Body of pancreas (tissue), 4 donors: ENCODE measurements at regions not wholly inside any gene's neighbourhood (a gene's known extent, or its start where the extent isn't known, plus 50 kb on each side); places are given as distances from the start of the nearest gene placed in this dataset.

Experiments
- ATAC-seq: fragments of 150-250 bp; one replicate; pipeline ENCODE4 v1.9.1; 2016
- DNase-seq, 4 donors: peaks; one replicate each; pipeline ENCODE4 v3.0.0-alpha.2; 2019
- H3K27ac ChIP-seq, 4 donors: fragments of 200-600 bp; sonication (generic); 1 replicate in 3 of 4; 2 replicates in 1 of 4; pipeline versions ENCODE4 v1.5.1 to v1.6.1; 2016 to 2019; ENCODE audit warnings: mild to moderate bottlenecking in 1 of 4, mixed read lengths in 1 of 4, moderate library complexity in 1 of 4
- H3K27me3 ChIP-seq, 2 donors: fragments of 200-600 bp; sonication (generic); one replicate each; pipeline ENCODE4 v1.6.0; 2016; ENCODE audit warnings: mild to moderate bottlenecking in 1 of 2
- H3K36me3 ChIP-seq, 2 donors: fragments of 200-600 bp; sonication (generic); replicated peaks in 1 of 2; 2 replicates each; pipeline ENCODE4 v1.5.1; 2016; ENCODE audit warnings: low read depth in 2 of 2; ENCODE audit not compliant: insufficient read depth in 1 of 2
- H3K4me1 ChIP-seq: fragments of 200-600 bp; sonication (generic); one replicate; pipeline ENCODE4 v1.6.0; 2016
- H3K4me3 ChIP-seq, 2 donors: fragments of 200-600 bp; sonication (generic); 1 replicate in 1 of 2; 2 replicates in 1 of 2; pipeline ENCODE4 v1.5.1; 2016 to 2019
- H3K9me3 ChIP-seq, 3 donors: fragments of 200-600 bp; sonication (generic); 1 replicate in 2 of 3; 2 replicates in 1 of 3; pipeline ENCODE4 v1.5.1; 2016
- CTCF ChIP-seq, 7 experiments: fragments of 450-650 bp in 4 of 7; fragments of 200-600 bp in 3 of 7; sonication (generic) in 3 of 7; IDR thresholded peaks; one replicate each; pipeline ENCODE4 v1.5.1; 2016 to 2019; ENCODE audit warnings: antibody characterized with exemption in 7 of 7
- POLR2A ChIP-seq, 3 donors: fragments of 450-650 bp; IDR thresholded peaks; one replicate each; pipeline ENCODE4 v1.6.1; 2016; ENCODE audit warnings: antibody characterized with exemption in 3 of 3, mild to moderate bottlenecking in 2 of 3
- WGBS, 2 donors: methylation state at CpG; one replicate each; pipeline ENCODE4 v1.1.5; 2017; 5-methylcytosine and 5-hydroxymethylcytosine counted together
- intact Hi-C: fragments of 100-400 bp; cut with DNase I; formaldehyde crosslinking; loops from one replicate; pipeline ENCODE4 v1.15.1; 2023

GRCh38 chr12:92210071-92210470 lies 64.4 kb upstream of the BTG1 start:
- no peak overlapping the region for H3K27ac ChIP-seq
- ATAC-seq (no peak), DNase-seq (no peak)
- intact Hi-C loops, result no loop called here
- H3K27me3 ChIP-seq, result no peaks in the 10 kb centered on the region
- H3K4me3 ChIP-seq, result no peak overlapping the region
- H3K36me3 ChIP-seq, result no peaks in the 10 kb centered on the region
- no peak for TF ChIP-seq POLR2A (IDR thresholded peaks at IDR 0.05)
- TF ChIP-seq CTCF (IDR thresholded peaks at IDR 0.05), result no peak
- no peaks in the 10 kb centered on the region for H3K9me3 ChIP-seq
- H3K4me1 ChIP-seq, result no peaks in the 10 kb centered on the region
- 87 to 93% methylated on average over 4 of the region's 4 CpGs for WGBS, 2 donors

GRCh38 chr12:92208613-92209121 lies 63.0 kb upstream of the BTG1 start:
- intact Hi-C loops, result no loop called here
- H3K4me1 ChIP-seq, result no peaks in the 10 kb centered on the region
- ATAC-seq (no peak), DNase-seq (no peak)
- no peak overlapping the region for H3K4me3 ChIP-seq
- no peaks in the 10 kb centered on the region for H3K27me3 ChIP-seq
- H3K36me3 ChIP-seq, result no peaks in the 10 kb centered on the region
- peak overlapping the region in 1 of 4 donors; percentile 44 for H3K27ac ChIP-seq
- 57 to 73% methylated on average over 6 of the region's 6 CpGs for WGBS, 2 donors
- no peaks in the 10 kb centered on the region for H3K9me3 ChIP-seq
- TF ChIP-seq CTCF (IDR thresholded peaks at IDR 0.05) (no peak), POLR2A (IDR thresholded peaks at IDR 0.05) (no peak)

- 92 to 97% methylated on average over 1 of the region's 1 CpG for WGBS, 2 donors
- no peak for ATAC-seq
These were observed 61.0 kb upstream of the BTG1 start for GRCh38 chr12:92206596-92206995.

GRCh38 chr12:92206011-92206410 lies 60.4 kb upstream of the BTG1 start:
- Histone ChIP-seq H3K9me3 (no peaks in the 10 kb centered on the region), H3K27me3 (no peaks in the 10 kb centered on the region), H3K36me3 (no peaks in the 10 kb centered on the region), H3K4me1 (no peaks in the 10 kb centered on the region), H3K27ac (no peak overlapping the region), H3K4me3 (no peak overlapping the region)
- ATAC-seq (no peak), DNase-seq (no peak)
- intact Hi-C loops, result no loop called here
- no peak for TF ChIP-seq CTCF (IDR thresholded peaks at IDR 0.05)
- TF ChIP-seq POLR2A (IDR thresholded peaks at IDR 0.05), result no peak
- 88 to 94% methylated on average over 1 of the region's 1 CpG for WGBS, 2 donors

More at GRCh38 chr12:92206596-92206995, 61.0 kb upstream of the BTG1 start:
- no peaks in the 10 kb centered on the region for H3K9me3 ChIP-seq
- H3K4me1 ChIP-seq, result no peaks in the 10 kb centered on the region
- H3K36me3 ChIP-seq, result no peaks in the 10 kb centered on the region
- intact Hi-C loops, result no loop called here
- no peak overlapping the region for H3K4me3 ChIP-seq
- H3K27me3 ChIP-seq, result no peaks in the 10 kb centered on the region
- TF ChIP-seq CTCF (IDR thresholded peaks at IDR 0.05) (no peak), POLR2A (IDR thresholded peaks at IDR 0.05) (no peak)
- H3K27ac ChIP-seq, result no peak overlapping the region
- no peak for DNase-seq

- TF ChIP-seq CTCF (IDR thresholded peaks at IDR 0.05), result no peak
- TF ChIP-seq POLR2A (IDR thresholded peaks at IDR 0.05), result no peak
- H3K9me3 ChIP-seq, result no peaks in the 10 kb centered on the region
- no peaks in the 10 kb centered on the region for H3K36me3 ChIP-seq
- WGBS, 2 donors, result 91% methylated on average over 6 of the region's 6 CpGs
- no peak overlapping the region for H3K4me3 ChIP-seq
- no peak overlapping the region for H3K27ac ChIP-seq
- H3K4me1 ChIP-seq, result no peaks in the 10 kb centered on the region
- ATAC-seq (no peak), DNase-seq (no peak)
- intact Hi-C loops, result no loop called here
- no peaks in the 10 kb centered on the region for H3K27me3 ChIP-seq
These were observed 54.4 kb upstream of the BTG1 start for GRCh38 chr12:92199819-92200576.
